Neural crest cell (in vitro differentiated cells): ENCODE measurements at regions not wholly inside any gene's neighbourhood (a gene's known extent, or its start where the extent isn't known, plus 50 kb on each side); places are given as distances from the start of the nearest gene placed in this dataset.

Experiments
- DNase-seq: peaks from one replicate; pipeline ENCODE4 v3.0.0; 2021; ENCODE audit warnings: low read depth, mixed read lengths, low spot score
- H3K27ac Mint-ChIP-seq: one replicate; pipeline ENCODE4 v1.8.0; 2021; ENCODE audit warnings: mild to moderate bottlenecking, mixed read lengths; ENCODE audit not compliant: unreplicated experiment
- H3K27me3 Mint-ChIP-seq: 2 replicates; pipeline ENCODE4 v1.8.0; 2021; ENCODE audit warnings: low read depth, mild to moderate bottlenecking, mixed read lengths
- H3K36me3 Mint-ChIP-seq: 2 replicates; pipeline ENCODE4 v1.8.0; 2021; ENCODE audit warnings: low read depth, mild to moderate bottlenecking, mixed read lengths
- H3K4me1 Mint-ChIP-seq: 2 replicates; pipeline ENCODE4 v1.8.0; 2021; ENCODE audit warnings: mixed read lengths
- H3K4me3 Mint-ChIP-seq: one replicate; pipeline ENCODE4 v1.8.0; 2021; ENCODE audit warnings: mild to moderate bottlenecking, mixed read lengths
- H3K9me3 Mint-ChIP-seq: 2 replicates; pipeline ENCODE4 v1.8.0; 2021; ENCODE audit warnings: mixed read lengths
- TF ChIP-seq, protein P1 (sequence below): fragments of 200-600 bp; sonication (generic); conservative IDR thresholded peaks from 2 replicates; pipeline ENCODE4 v1.5.0; 2021; ENCODE audit warnings: antibody characterized with exemption, mild to moderate bottlenecking

DNA sequence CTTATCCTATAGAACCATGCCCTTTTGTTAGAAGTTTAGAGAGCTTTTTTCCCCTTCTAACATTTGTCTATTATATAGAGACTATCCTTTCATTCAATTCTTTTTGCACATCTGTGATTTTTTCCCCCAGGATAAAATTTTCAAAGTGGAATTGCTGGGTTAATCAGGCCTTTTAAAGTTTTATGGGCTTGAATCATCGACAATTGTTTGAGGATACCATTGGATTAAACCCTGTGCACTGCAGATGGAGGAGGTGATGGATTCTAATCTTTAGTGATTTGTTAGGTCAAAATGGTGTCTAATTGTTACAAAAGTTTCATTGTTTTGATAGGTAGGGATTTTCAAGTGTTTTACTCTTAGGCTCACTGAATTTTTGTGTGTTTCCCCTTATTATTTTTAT, 463.7 kb upstream of the CFAP20DC start:
- no peak overlapping the region for H3K4me3 Mint-ChIP-seq
- peaks cover 41% of the 10 kb centered on the region for H3K4me1 Mint-ChIP-seq
- peaks cover 2% of the 10 kb centered on the region for H3K9me3 Mint-ChIP-seq
- no peaks in the 10 kb centered on the region for H3K27me3 Mint-ChIP-seq
- TF ChIP-seq, protein P1, sequence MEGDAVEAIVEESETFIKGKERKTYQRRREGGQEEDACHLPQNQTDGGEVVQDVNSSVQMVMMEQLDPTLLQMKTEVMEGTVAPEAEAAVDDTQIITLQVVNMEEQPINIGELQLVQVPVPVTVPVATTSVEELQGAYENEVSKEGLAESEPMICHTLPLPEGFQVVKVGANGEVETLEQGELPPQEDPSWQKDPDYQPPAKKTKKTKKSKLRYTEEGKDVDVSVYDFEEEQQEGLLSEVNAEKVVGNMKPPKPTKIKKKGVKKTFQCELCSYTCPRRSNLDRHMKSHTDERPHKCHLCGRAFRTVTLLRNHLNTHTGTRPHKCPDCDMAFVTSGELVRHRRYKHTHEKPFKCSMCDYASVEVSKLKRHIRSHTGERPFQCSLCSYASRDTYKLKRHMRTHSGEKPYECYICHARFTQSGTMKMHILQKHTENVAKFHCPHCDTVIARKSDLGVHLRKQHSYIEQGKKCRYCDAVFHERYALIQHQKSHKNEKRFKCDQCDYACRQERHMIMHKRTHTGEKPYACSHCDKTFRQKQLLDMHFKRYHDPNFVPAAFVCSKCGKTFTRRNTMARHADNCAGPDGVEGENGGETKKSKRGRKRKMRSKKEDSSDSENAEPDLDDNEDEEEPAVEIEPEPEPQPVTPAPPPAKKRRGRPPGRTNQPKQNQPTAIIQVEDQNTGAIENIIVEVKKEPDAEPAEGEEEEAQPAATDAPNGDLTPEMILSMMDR: no peak
- no peaks in the 10 kb centered on the region for H3K36me3 Mint-ChIP-seq
- no peak overlapping the region for H3K27ac Mint-ChIP-seq
- no peak for DNase-seq

DNA sequence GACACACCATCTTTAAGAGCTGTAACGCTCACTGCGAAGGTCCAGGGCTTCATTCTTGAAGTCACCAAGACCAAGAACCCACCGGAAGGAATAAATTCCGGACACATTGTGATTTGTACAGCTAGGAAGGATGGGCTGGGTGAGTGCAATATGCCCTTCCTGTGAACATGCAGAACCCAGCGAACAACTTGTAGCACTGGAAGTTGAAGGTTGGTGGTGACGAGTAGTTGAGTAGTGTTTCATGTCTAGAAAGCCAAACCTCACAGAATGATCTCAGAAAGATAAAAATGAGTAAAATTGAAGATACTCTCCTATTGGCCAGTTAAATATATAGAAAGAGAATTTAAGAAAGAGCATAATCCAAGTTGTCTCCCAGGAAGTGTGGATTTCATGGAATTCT, 462.2 kb upstream of the CFAP20DC start:
- H3K27ac Mint-ChIP-seq: no peak overlapping the region
- TF ChIP-seq, protein P1: no peak
- H3K4me3 Mint-ChIP-seq: no peak overlapping the region
- H3K36me3 Mint-ChIP-seq: no peaks in the 10 kb centered on the region
- H3K9me3 Mint-ChIP-seq: peaks cover 2% of the 10 kb centered on the region
- H3K4me1 Mint-ChIP-seq: peaks cover 33% of the 10 kb centered on the region
- no peaks in the 10 kb centered on the region for H3K27me3 Mint-ChIP-seq
- DNase-seq: no peak

DNA sequence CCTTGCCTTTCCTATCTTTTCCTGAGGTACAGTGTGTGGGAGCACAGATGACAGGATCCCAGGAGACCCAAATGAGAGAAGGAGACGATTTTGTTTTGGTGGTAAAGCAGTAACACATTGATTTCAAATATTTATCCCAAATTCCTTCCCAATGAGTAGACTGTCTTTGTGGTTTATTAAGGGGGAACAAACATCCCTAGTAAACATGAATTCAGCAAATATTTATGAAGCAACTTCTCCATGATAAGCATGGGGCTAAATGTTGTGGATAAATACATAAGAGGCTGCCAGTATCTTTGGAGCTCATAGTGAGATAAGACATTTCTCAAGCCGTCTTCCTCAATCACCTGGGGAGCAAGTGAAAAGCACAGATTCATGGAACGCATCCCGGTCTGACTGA, 460.8 kb upstream of the CFAP20DC start:
- peaks cover 29% of the 10 kb centered on the region for H3K4me1 Mint-ChIP-seq
- TF ChIP-seq, protein P1: no peak
- no peaks in the 10 kb centered on the region for H3K27me3 Mint-ChIP-seq
- no peak overlapping the region for H3K27ac Mint-ChIP-seq
- no peak for DNase-seq
- no peak overlapping the region for H3K4me3 Mint-ChIP-seq
- peaks cover 2% of the 10 kb centered on the region for H3K9me3 Mint-ChIP-seq
- H3K36me3 Mint-ChIP-seq: no peaks in the 10 kb centered on the region

GRCh38 chr3:59508273-59508672, 458.4 kb upstream of the CFAP20DC start:
- Mint-ChIP-seq H3K4me1 (peaks cover 16% of the 10 kb centered on the region), H3K4me3 (no peak overlapping the region), H3K9me3 (peaks cover 8% of the 10 kb centered on the region), H3K27me3 (no peaks in the 10 kb centered on the region), H3K36me3 (peaks cover 4% of the 10 kb centered on the region), H3K27ac (no peak overlapping the region)
- no peak for DNase-seq
- TF ChIP-seq, protein P1: no peak

- H3K9me3 Mint-ChIP-seq: peaks cover 6% of the 10 kb centered on the region
- H3K36me3 Mint-ChIP-seq: peaks cover 4% of the 10 kb centered on the region
- peaks cover 11% of the 10 kb centered on the region for H3K4me1 Mint-ChIP-seq
- H3K27ac Mint-ChIP-seq: no peak overlapping the region
- H3K27me3 Mint-ChIP-seq: no peaks in the 10 kb centered on the region
- TF ChIP-seq, protein P1: no peak
- no peak for DNase-seq
- no peak overlapping the region for H3K4me3 Mint-ChIP-seq
Measured at GRCh38 chr3:59506191-59506590, 456.4 kb upstream of the CFAP20DC start.

DNA sequence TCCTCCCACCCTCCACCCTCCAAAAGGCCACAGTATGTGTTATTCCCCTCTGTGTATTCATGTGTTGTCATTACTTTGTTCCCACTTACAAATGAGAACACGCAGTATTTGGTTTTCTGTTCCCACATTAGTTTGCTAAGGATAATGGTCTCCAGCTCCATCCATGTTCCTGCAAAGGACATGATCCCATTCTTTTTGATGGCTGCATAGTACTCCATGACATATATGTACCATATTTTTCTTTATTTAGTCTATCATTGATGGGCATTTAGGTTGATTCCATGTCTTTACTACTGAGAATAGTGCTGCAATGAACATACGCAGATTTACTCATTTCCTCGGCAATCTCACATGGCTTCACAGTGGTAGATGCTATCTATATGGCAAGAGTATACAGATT, 453.6 kb upstream of the CFAP20DC start:
- peaks cover 4% of the 10 kb centered on the region for H3K36me3 Mint-ChIP-seq
- no peak overlapping the region for H3K27ac Mint-ChIP-seq
- no peak for DNase-seq
- no peaks in the 10 kb centered on the region for H3K27me3 Mint-ChIP-seq
- H3K4me1 Mint-ChIP-seq: peaks cover 17% of the 10 kb centered on the region
- TF ChIP-seq, protein P1: no peak
- peaks cover 6% of the 10 kb centered on the region for H3K9me3 Mint-ChIP-seq
- H3K4me3 Mint-ChIP-seq: no peak overlapping the region
